Ishikawa (cell line): ENCODE measurements at regions not wholly inside any gene's neighbourhood (a gene's known extent, or its start where the extent isn't known, plus 50 kb on each side); places are given as distances from the start of the nearest gene placed in this dataset.

Source experiments
- CEBPB ChIP-seq: IDR thresholded peaks from 2 replicates; pipeline ENCODE4 v1.6.1; 2012
- EGR1 ChIP-seq: IDR thresholded peaks from 2 replicates; pipeline ENCODE4 v1.6.1; 2012
- EP300 ChIP-seq: IDR thresholded peaks from 2 replicates; pipeline ENCODE4 v1.6.1; 2012; ENCODE audit warnings: borderline replicate concordance
- MAX ChIP-seq: IDR thresholded peaks from 2 replicates; pipeline ENCODE4 v1.6.1; 2012
- NFIC ChIP-seq: IDR thresholded peaks from 2 replicates; pipeline ENCODE4 v1.6.1; 2012
- RAD21 ChIP-seq: IDR thresholded peaks from 2 replicates; pipeline ENCODE4 v1.6.1; 2012; ENCODE audit warnings: low read depth
- REST ChIP-seq: IDR thresholded peaks from 2 replicates; pipeline ENCODE4 v1.6.1; 2012; ENCODE audit warnings: low read depth, mild to moderate bottlenecking
- TAF1 ChIP-seq: IDR thresholded peaks from 2 replicates; pipeline ENCODE4 v1.6.1; 2012; ENCODE audit warnings: low read depth, mild to moderate bottlenecking
- TCF12 ChIP-seq: IDR thresholded peaks from 2 replicates; pipeline ENCODE4 v1.6.1; 2012; ENCODE audit warnings: low read depth
- TEAD4 ChIP-seq: IDR thresholded peaks from 2 replicates; pipeline ENCODE4 v1.6.1; 2012
- YY1 ChIP-seq: IDR thresholded peaks from 2 replicates; pipeline ENCODE4 v1.6.1; 2012; ENCODE audit warnings: low read depth
- ZBTB7A ChIP-seq: IDR thresholded peaks from 2 replicates; pipeline ENCODE4 v1.6.1; 2012; ENCODE audit warnings: low read depth
- TF ChIP-seq, protein P1 (sequence below): IDR thresholded peaks from 2 replicates; pipeline ENCODE4 v1.6.1; 2012

- TF ChIP-seq, protein P1, sequence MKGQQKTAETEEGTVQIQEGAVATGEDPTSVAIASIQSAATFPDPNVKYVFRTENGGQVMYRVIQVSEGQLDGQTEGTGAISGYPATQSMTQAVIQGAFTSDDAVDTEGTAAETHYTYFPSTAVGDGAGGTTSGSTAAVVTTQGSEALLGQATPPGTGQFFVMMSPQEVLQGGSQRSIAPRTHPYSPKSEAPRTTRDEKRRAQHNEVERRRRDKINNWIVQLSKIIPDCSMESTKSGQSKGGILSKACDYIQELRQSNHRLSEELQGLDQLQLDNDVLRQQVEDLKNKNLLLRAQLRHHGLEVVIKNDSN: no peak
- TF ChIP-seq CEBPB: no peak
- no peak for TF ChIP-seq EP300
- no peak for TF ChIP-seq NFIC
- TF ChIP-seq RAD21: no peak
- TF ChIP-seq MAX: no peak
- TF ChIP-seq REST: no peak
- TF ChIP-seq TEAD4: no peak
- no peak for TF ChIP-seq TCF12
- TF ChIP-seq EGR1: no peak
- no peak for TF ChIP-seq YY1
- no peak for TF ChIP-seq TAF1
- TF ChIP-seq ZBTB7A: no peak
Measured at GRCh38 chr18:64322189-64322588, 173.3 kb upstream of the LINC00305 start.
